Keratinocyte (primary cell): ENCODE measurements at regions not wholly inside any gene's neighbourhood (a gene's known extent, or its start where the extent isn't known, plus 50 kb on each side); places are given as distances from the start of the nearest gene placed in this dataset.

ENCODE experiments used
- DNase-seq: peaks from one replicate; pipeline ENCODE4 v3.0.0-alpha.2; 2011; ENCODE audit warnings: low read depth, missing footprints, low spot score
- FAIRE-seq: peaks from 2 replicates; lab custom pipeline; 2011; peaks lifted over from hg19 to GRCh38; lab: Jason Lieb, UNC
- H2AFZ ChIP-seq: 2 replicates; pipeline ENCODE4 v1.6.0; 2012; ENCODE audit warnings: low read length, control low read depth, inconsistent platforms; ENCODE audit not compliant: control insufficient read depth
- H3K27ac ChIP-seq: 2 replicates; pipeline ENCODE4 v1.5.1; 2011; ENCODE audit warnings: low read length; ENCODE audit not compliant: control insufficient read depth, insufficient read depth
- H3K27me3 ChIP-seq: 3 replicates; pipeline ENCODE4 v1.6.0; 2011; ENCODE audit warnings: low read length; ENCODE audit not compliant: control insufficient read depth, insufficient read depth; ENCODE audit errors: extremely low read depth
- H3K36me3 ChIP-seq, 2 experiments: 2 replicates in 1 of 2; 3 replicates in 1 of 2; pipeline ENCODE4 v1.5.1; 2011; ENCODE audit warnings: low read length in 2 of 2, mild to moderate bottlenecking in 1 of 2; ENCODE audit not compliant: control insufficient read depth in 2 of 2, insufficient read depth in 2 of 2; ENCODE audit errors: extremely low read depth in 1 of 2
- H3K4me1 ChIP-seq: 3 replicates; pipeline ENCODE4 v1.5.1; 2011; ENCODE audit warnings: low read length; ENCODE audit not compliant: control insufficient read depth, insufficient read depth; ENCODE audit errors: extremely low read depth
- H3K4me2 ChIP-seq: 3 replicates; pipeline ENCODE4 v1.6.0; 2011; ENCODE audit warnings: low read depth, low read length; ENCODE audit not compliant: control insufficient read depth, insufficient read depth; ENCODE audit errors: extremely low read depth
- H3K4me3 ChIP-seq, 3 experiments: fragments of 200-600 bp in 1 of 3; sonication (generic) in 1 of 3; 2 replicates in 2 of 3; 3 replicates in 1 of 3; pipeline ENCODE4 v1.5.1; 2011 to 2016; ENCODE audit warnings: low read length in 3 of 3, mild to moderate bottlenecking in 3 of 3, control low read depth in 2 of 3, inconsistent platforms in 1 of 3, low read depth in 1 of 3, mixed read lengths in 1 of 3, mixed run types in 1 of 3, moderate library complexity in 1 of 3; ENCODE audit not compliant: control insufficient read depth in 2 of 3, insufficient read depth in 2 of 3; ENCODE audit errors: extremely low read depth in 1 of 3
- H3K79me2 ChIP-seq: 2 replicates; pipeline ENCODE4 v1.6.0; 2012; ENCODE audit warnings: low read length; ENCODE audit not compliant: control insufficient read depth, insufficient read depth
- H3K9ac ChIP-seq: 3 replicates; pipeline ENCODE4 v1.6.0; 2011; ENCODE audit warnings: low read length; ENCODE audit not compliant: control insufficient read depth, insufficient read depth; ENCODE audit errors: extremely low read depth
- H3K9me1 ChIP-seq: 3 replicates; pipeline ENCODE4 v1.6.0; 2011; ENCODE audit warnings: low read length; ENCODE audit not compliant: control insufficient read depth, insufficient read depth; ENCODE audit errors: extremely low read depth
- H3K9me3 ChIP-seq: 2 replicates; pipeline ENCODE4 v1.5.1; 2012; ENCODE audit warnings: low read depth, low read length; ENCODE audit not compliant: control insufficient read depth
- H4K20me1 ChIP-seq: 3 replicates; pipeline ENCODE4 v1.6.0; 2011; ENCODE audit warnings: low read length; ENCODE audit not compliant: control insufficient read depth, insufficient read depth; ENCODE audit errors: extremely low read depth
- CTCF ChIP-seq, 3 experiments: IDR thresholded peaks in 1 of 3; conservative IDR thresholded peaks in 1 of 3; optimal IDR thresholded peaks in 1 of 3; 2 replicates in 2 of 3; 3 replicates in 1 of 3; pipeline versions ENCODE3 to v1.5.1; 2011; ENCODE audit warnings: low read length in 3 of 3, mild to moderate bottlenecking in 3 of 3, moderate library complexity in 2 of 3, control low read depth in 1 of 3, inconsistent platforms in 1 of 3; ENCODE audit not compliant: insufficient read depth in 2 of 3; ENCODE audit errors: extremely low read depth in 1 of 3
- EZH2 ChIP-seq: IDR thresholded peaks from one replicate; pipeline ENCODE4 v1.6.1; 2012; ENCODE audit warnings: inconsistent platforms, mild to moderate bottlenecking, low read length, moderate library complexity
- dilution Hi-C: fragments of 300-500 bp; cut with MboI; formaldehyde crosslinking; loops from one replicate; pipeline ENCODE4 v1.7.0; 2020; ENCODE audit warnings: low sequenced_read_pairs; ENCODE audit not compliant: extremely low pct_ligation_motif_present

GRCh38 chr5:2142456-2142954 lies 259.8 kb upstream of the IRX4 start:
- Histone ChIP-seq H3K27ac (no peak overlapping the region), H3K4me1 (no peaks in the 10 kb centered on the region), H2AFZ (no peak overlapping the region), H3K4me2 (no peak overlapping the region), H3K79me2 (no peaks in the 10 kb centered on the region), H3K9me3 (peaks cover 6% of the 10 kb centered on the region), H3K4me3 (no peak overlapping the region), H4K20me1 (no peaks in the 10 kb centered on the region), H3K9ac (no peak overlapping the region), H3K27me3 (peaks cover 4% of the 10 kb centered on the region), H3K36me3 (no peaks in the 10 kb centered on the region), H3K9me1 (no peaks in the 10 kb centered on the region)
- DNase-seq (no peak), FAIRE-seq (no peak)
- dilution Hi-C loops: no loop called here
- TF ChIP-seq CTCF (optimal IDR thresholded peaks at IDR 0.05 in 1 of 3, IDR thresholded peaks at IDR 0.05 in 1 of 3, conservative IDR thresholded peaks at IDR 0.05 in 1 of 3; ENCODE audit: extremely low read depth in 1 of 3, insufficient read depth in 2 of 3, low read length in 3 of 3): no peak
- TF ChIP-seq EZH2: no peak

- TF ChIP-seq EZH2: no peak
- TF ChIP-seq CTCF (optimal IDR thresholded peaks at IDR 0.05 in 1 of 3, IDR thresholded peaks at IDR 0.05 in 1 of 3, conservative IDR thresholded peaks at IDR 0.05 in 1 of 3; ENCODE audit: extremely low read depth in 1 of 3, insufficient read depth in 2 of 3, low read length in 3 of 3): no peak
- H3K27ac ChIP-seq: no peak overlapping the region
- H4K20me1 ChIP-seq: no peaks in the 10 kb centered on the region
- no peaks in the 10 kb centered on the region for H3K4me1 ChIP-seq
- dilution Hi-C loops: no loop called here
- peaks cover 10% of the 10 kb centered on the region for H3K9me3 ChIP-seq
- no peak overlapping the region for H3K4me3 ChIP-seq
- no peak overlapping the region for H2AFZ ChIP-seq
- no peaks in the 10 kb centered on the region for H3K79me2 ChIP-seq
- no peak overlapping the region for H3K9ac ChIP-seq
- peaks cover 4% of the 10 kb centered on the region for H3K27me3 ChIP-seq
- no peaks in the 10 kb centered on the region for H3K9me1 ChIP-seq
- H3K36me3 ChIP-seq: no peaks in the 10 kb centered on the region
- H3K4me2 ChIP-seq: no peak overlapping the region
- FAIRE-seq (no peak), DNase-seq (no peak)
Observed at GRCh38 chr5:2141254-2142000, 258.7 kb upstream of the IRX4 start.
